ENCODE measurements at regions not wholly inside any gene's neighbourhood (a gene's known extent, or its start where the extent isn't known, plus 50 kb on each side); places are given as distances from the start of the nearest gene placed in this dataset.

- no peak overlapping the region for H2AFZ ChIP-seq (ENCODE audit: low read length)
- no peak for TF ChIP-seq CTCF (conservative IDR thresholded peaks at IDR 0.05)
- H3K27me3 ChIP-seq (ENCODE audit: insufficient read depth, low read length) = no peaks in the 10 kb centered on the region
- no peak overlapping the region for H3K4me2 ChIP-seq (ENCODE audit: insufficient read depth, insufficient read length, low read length)
- H4K20me1 ChIP-seq (ENCODE audit: control insufficient read depth, insufficient read depth, insufficient read length) = no peaks in the 10 kb centered on the region
- H4K91ac ChIP-seq (ENCODE audit: insufficient read length, low read depth, low read length) = no peak overlapping the region
- H3K23ac ChIP-seq (ENCODE audit: insufficient read length, low read depth, low read length) = no peak overlapping the region
- H2AK5ac ChIP-seq (ENCODE audit: insufficient read length, low read length) = no peak overlapping the region
- Mint-ChIP-seq H3K27me3 (ENCODE audit: low read depth) (no peaks in the 10 kb centered on the region), H3K4me1 (no peaks in the 10 kb centered on the region), H3K27ac (no peak overlapping the region), H3K9me3 (no peaks in the 10 kb centered on the region), H3K4me3 (no peak overlapping the region), H3K36me3 (ENCODE audit: insufficient read depth in 1 of 3, low read depth in 3 of 3) (no peaks in the 10 kb centered on the region)
- H2BK5ac ChIP-seq (ENCODE audit: insufficient read length, low read length) = no peak overlapping the region
- no peaks in the 10 kb centered on the region for H3K79me1 ChIP-seq (ENCODE audit: insufficient read depth, low read depth, low read length, poor library complexity, severe bottlenecking)
- no peak overlapping the region for H3T11ph ChIP-seq (ENCODE audit: low read length)
- H2BK20ac ChIP-seq (ENCODE audit: low read depth, low read length, poor library complexity, severe bottlenecking) = no peak overlapping the region
- H2BK12ac ChIP-seq (ENCODE audit: insufficient read length, low read depth, low read length) = no peak overlapping the region
- H4K5ac ChIP-seq (ENCODE audit: insufficient read length, low read depth, low read length) = no peak overlapping the region
- no peaks in the 10 kb centered on the region for H3K79me2 ChIP-seq (ENCODE audit: insufficient read depth, low read length)
- no peaks in the 10 kb centered on the region for H3K23me2 ChIP-seq (ENCODE audit: insufficient read length, low read depth, low read length, poor library complexity, severe bottlenecking)
- no peak for DNase-seq
- H3K18ac ChIP-seq (ENCODE audit: insufficient read length, low read depth, low read length) = no peak overlapping the region
- no peak overlapping the region for H2BK120ac ChIP-seq (ENCODE audit: low read depth, low read length, poor library complexity, severe bottlenecking)
- H3K56ac ChIP-seq (ENCODE audit: insufficient read length, low read depth, low read length) = no peak overlapping the region
- no CpG with 5 or more reads among the region's 4 CpGs for WGBS (ENCODE audit: extremely low coverage, insufficient read length, low lambda C conversion rate)
- no peaks in the 10 kb centered on the region for H3K9me3 ChIP-seq (ENCODE audit: control insufficient read depth, low read depth, low read length)
- H3K4ac ChIP-seq (ENCODE audit: low read depth, low read length) = no peak overlapping the region
- H3K9ac ChIP-seq (ENCODE audit: extremely low read depth, insufficient read length, low read length) = no peak overlapping the region
- H2BK15ac ChIP-seq (ENCODE audit: low read depth, low read length) = no peak overlapping the region
- H3K14ac ChIP-seq (ENCODE audit: insufficient read depth, low read length) = no peak overlapping the region
- H3K4me1 ChIP-seq (ENCODE audit: insufficient read depth, low read length) = no peaks in the 10 kb centered on the region
- no peak overlapping the region for H3K27ac ChIP-seq (ENCODE audit: insufficient read length, low read depth, low read length)
- no peak overlapping the region for H4K8ac ChIP-seq (replicated peaks; ENCODE audit: insufficient read length, low read depth, low read length)
Observed at GRCh38 chr1:191561276-191561675, 597.0 kb upstream of the RGS18 start.
